ENCODE measurements at regions not wholly inside any gene's neighbourhood (a gene's known extent, or its start where the extent isn't known, plus 50 kb on each side); places are given as distances from the start of the nearest gene placed in this dataset.
"Not testable (repeated sequence)": the region's sequence is repeated elsewhere in the genome, so short reads cannot be mapped to it uniquely, and the experiment has no call there.

- DNase-seq: no peak
These were observed 222.9 kb downstream of the DSC3 start for GRCh38 chr18:30819619-30820018.

- no peak for DNase-seq
These were observed 228.1 kb downstream of the DSC3 start for GRCh38 chr18:30814446-30814845.

- DNase-seq: no peak
These were observed 231.0 kb downstream of the DSC3 start for GRCh38 chr18:30811580-30811979.

DNA sequence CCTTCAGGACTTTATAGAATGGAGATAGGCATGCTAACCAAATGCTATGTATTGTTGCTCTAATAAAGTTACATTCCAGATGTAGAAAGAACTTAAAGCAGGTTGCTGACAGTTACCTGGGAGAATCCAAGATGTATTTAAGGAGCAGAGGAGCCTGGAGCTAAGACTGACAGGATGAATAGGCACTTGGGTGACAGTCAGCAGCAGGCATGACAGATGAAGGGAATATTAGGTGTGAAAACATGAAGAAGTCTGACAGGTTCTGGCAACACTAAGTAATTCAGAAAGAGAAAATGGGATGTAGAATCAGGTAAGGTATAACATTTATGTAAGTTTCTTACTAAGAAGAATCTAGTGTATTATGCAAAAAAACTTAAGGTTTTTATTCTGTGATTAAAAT lies 232.0 kb downstream of the DSC3 start:
- DNase-seq: no peak

GRCh38 chr18:30806823-30807222 lies 235.7 kb downstream of the DSC3 start:
- DNase-seq: no peak

DNA sequence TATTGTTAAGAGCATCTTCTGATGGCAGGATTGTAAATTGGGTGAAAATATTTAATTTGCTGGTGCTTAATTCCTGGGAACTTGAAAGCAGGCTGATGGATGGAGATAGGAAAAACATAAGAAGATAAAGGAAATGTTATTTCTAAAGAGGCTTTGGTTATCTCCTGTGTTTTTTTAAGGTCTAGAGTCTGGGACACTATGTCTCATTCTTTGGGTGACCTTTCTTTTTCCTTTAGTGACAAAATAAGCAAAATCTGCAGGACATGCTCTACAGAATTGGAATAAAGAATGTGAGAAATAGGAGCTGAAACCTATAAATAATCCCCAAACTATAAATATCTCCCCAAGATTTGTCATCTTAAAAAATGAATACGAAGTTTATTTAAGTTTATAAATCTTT lies 241.7 kb downstream of the DSC3 start:
- DNase-seq: no peak

GRCh38 chr18:30792051-30792450 lies 250.5 kb downstream of the DSC3 start:
- DNase-seq: no peak

GRCh38 chr18:30788411-30788991 lies 254.0 kb downstream of the DSC3 start:
- not testable (repeated sequence) for DNase-seq

- DNase-seq: no peak
These were observed 255.1 kb downstream of the DSC3 start for GRCh38 chr18:30787410-30787809.

DNA sequence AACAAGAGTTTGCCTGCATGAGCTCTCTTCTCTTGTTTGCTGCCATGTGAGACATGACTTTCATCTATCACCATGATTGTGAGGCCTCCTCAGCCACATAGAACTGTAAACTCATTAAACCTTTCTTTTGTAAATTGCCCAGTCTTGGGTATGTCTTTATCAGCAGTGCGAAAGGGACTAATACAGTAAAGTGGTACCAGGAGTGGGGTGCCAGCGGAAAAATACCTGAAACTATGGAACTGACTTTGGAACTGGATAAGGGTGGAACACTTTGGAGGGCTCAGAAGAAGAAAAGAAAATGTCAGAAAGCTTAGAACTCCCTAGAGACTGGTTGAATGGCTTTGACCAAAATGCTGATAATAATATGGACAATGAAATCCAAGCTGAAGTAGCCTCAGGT lies 260.9 kb downstream of the DSC3 start:
- no peak for DNase-seq

- DNase-seq: no peak
These were observed 266.9 kb downstream of the DSC3 start for GRCh38 chr18:30775629-30776028.

- DNase-seq: not testable (repeated sequence)
These were observed 270.4 kb downstream of the DSC3 start for GRCh38 chr18:30772170-30772569.

DNA sequence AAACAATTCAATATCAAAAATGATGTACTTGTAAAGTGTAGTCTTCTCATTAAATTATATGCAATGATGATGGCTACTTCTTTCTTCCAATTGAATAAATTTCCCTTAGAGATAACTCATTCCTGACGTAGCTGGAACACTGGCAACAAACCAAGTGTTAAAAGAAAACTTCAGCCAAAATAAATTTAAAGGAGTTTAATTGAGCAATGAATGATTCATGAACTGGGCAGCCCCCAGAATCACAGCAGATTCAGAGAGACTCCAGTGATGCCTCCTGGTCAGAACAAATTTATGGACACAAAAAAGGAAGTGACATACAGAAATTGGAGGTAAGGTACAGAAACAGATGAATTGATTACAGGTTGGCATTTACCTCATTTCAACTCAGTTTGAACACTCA lies 276.5 kb downstream of the DSC3 start:
- DNase-seq: no peak

DNA sequence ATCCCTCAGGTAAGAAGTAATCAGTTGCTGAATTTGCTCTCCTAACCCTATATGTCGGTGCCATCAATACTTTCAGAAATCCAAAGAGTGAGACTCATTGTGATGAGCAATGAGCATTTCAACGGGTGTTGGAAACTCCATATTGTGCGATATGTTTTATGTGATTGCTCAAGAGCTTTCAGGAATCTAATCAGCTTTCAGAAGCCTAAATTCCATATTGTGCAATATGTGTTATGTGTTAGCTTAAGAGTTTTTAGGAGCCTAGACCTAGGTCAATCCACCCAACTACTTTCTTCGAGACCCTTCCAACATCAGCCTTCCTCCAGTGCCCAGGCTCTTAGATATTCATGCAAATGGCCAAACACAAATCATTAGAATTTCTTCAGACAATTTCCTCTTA lies 277.3 kb downstream of the DSC3 start:
- no peak for DNase-seq

- DNase-seq: peak; percentile 2
These were observed 278.6 kb downstream of the DSC3 start for GRCh38 chr18:30763902-30764350.

- no peak for DNase-seq
These were observed 287.7 kb downstream of the DSC3 start for GRCh38 chr18:30754846-30755245.

GRCh38 chr18:30748541-30748940 lies 294.0 kb downstream of the DSC3 start:
- DNase-seq: no peak

DNA sequence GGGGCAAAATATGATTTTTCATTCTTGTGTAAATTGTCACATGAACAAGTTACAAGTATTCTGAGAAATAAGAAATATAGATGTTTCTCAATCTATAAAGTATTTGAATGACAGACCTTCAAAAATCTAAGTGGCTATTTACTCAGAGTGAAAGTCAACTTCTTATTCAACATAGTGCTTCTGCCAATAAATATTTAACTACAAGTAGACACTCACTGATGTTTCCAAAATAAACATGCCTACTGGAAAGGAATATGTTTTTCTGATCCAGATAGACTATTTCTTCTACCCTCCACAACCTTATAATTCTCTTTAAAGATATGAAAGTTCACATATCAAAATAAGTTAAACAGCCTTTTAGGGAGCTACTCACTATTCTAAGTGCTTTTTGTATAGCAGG lies 296.3 kb downstream of the DSC3 start:
- no peak for DNase-seq

GRCh38 chr18:30743033-30743432 lies 299.5 kb downstream of the DSC3 start:
- DNase-seq: no peak

GRCh38 chr18:30730915-30731314 lies 311.6 kb downstream of the DSC3 start:
- DNase-seq: no peak

DNA sequence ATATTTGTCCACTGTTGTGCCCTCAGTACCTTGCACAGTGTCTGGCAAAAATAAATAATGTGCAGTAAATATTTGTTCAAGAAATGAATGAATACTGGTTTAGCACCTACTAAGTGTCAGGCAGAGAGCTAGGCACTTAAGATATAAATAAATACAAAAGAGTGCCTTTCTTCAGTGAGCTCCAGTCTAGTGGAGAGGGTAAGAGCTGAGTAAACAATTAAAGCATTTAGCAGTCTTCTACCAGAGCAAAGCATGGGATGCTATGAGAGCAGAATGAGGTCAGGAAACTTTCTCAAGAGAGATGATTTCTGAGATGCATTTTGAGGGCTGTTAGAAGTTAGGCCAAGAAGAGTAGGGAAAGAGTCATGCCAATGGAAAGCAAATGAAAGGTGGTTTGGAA lies 314.7 kb downstream of the DSC3 start:
- no peak for DNase-seq

- DNase-seq: no peak
These were observed 329.2 kb downstream of the DSC3 start for GRCh38 chr18:30713299-30713698.

DNA sequence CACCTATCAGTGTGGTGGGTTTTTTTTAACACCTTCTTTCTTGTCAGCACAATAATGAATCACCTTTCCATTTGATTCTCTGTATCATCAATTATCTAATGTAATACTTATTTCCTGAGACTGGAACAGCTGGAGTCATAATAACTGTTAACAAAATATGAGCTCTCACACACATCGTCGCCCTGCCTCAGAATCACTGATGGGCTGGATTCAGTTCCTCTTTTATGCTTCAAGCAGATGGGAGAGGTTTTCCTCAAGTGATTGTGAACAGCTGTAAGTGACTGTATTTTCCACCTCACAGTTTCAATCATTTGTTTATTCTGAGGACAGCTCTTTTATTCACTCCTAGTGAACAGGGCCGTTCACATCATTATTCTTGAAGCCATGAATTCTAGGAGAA lies 330.2 kb downstream of the DSC3 start:
- DNase-seq: no peak

- DNase-seq: no peak
These were observed 332.9 kb downstream of the DSC3 start for GRCh38 chr18:30709595-30709994.

- no peak for DNase-seq
These were observed 336.6 kb downstream of the DSC3 start for GRCh38 chr18:30705943-30706342.

- no peak for DNase-seq
These were observed 344.0 kb downstream of the DSC3 start for GRCh38 chr18:30698571-30698970.

All from retina (tissue), 1 donor.